HG03108 (cell line): ENCODE measurements at regions not wholly inside any gene's neighbourhood (a gene's known extent, or its start where the extent isn't known, plus 50 kb on each side); places are given as distances from the start of the nearest gene placed in this dataset.

Experiments used
- ATAC-seq: cut with Tn5 transposase; IDR thresholded peaks from one replicate; pipeline ENCODE4 v1.9.1; 2021; ENCODE audit warnings: moderate library complexity; ENCODE audit not compliant: unreplicated experiment

DNA sequence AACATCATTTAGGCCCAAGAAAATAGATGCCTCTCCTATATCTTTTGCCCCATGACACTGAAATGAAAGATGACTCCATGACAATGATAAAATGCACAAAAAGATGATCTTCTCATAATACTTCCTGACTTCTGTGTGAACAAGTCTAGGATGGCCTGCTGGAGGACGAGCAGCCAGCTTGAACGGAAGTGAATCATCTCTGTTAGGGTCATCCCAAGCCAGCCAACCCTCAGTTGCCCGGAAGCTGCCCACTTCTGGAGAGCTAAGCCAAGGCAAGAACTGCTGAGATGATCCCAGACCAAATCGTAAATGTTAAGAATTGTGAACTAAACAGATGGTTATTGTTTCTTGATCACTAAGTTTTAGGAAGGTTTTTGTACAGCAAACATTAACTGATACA is 249.7 kb upstream of the HS3ST5 start:
- no peak for ATAC-seq

- ATAC-seq = no peak
Measured at GRCh38 chr6:114588726-114589125, 245.9 kb upstream of the HS3ST5 start.

GRCh38 chr6:114586298-114586697 is 243.5 kb upstream of the HS3ST5 start:
- no peak for ATAC-seq

GRCh38 chr6:114581293-114581692 is 238.5 kb upstream of the HS3ST5 start:
- no peak for ATAC-seq

- ATAC-seq = no peak
Measured at GRCh38 chr6:114580882-114581281, 238.1 kb upstream of the HS3ST5 start.

GRCh38 chr6:114579486-114579885 is 236.7 kb upstream of the HS3ST5 start:
- no peak for ATAC-seq

DNA sequence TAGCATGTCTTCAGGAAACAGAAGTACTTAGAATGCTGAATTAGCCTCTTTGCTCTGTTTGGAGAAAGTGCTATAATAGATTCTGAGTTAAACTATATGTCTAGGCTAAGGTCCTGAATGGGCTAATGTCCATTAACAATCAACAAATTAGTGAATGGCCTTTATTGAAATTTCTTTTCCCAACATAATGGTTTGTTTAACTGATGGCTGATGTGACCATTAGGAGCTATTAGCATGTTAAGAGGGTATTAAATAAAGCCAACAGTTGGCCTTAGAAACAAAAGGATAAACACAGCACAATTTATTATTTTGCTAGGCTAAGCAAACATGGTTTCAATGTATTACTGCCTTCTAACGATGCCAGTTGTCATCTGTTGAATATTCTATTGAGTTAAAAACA is 234.3 kb upstream of the HS3ST5 start:
- ATAC-seq = no peak

GRCh38 chr6:114576330-114576729 is 233.5 kb upstream of the HS3ST5 start:
- ATAC-seq = no peak

DNA sequence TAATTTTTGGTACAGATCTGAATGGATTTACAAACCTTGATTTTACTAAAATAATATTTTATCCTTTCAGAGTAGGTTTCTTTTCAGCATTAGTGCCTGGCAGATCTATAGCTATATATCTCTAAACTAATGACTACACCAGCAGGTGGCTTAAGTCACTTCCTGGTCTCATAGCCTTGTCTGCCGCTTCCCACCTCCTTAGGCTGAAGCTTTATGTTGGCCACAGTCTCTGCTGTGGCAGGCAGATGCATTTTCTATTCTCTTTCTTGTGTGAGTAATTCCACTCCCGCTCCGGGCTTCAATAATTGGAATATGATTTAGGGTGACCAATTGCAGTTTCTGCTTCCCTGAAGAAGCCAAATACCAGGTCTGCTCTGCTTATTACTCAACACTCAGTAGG is 226.8 kb upstream of the HS3ST5 start:
- no peak for ATAC-seq

GRCh38 chr6:114564302-114564933 is 221.6 kb upstream of the HS3ST5 start:
- no peak for ATAC-seq

GRCh38 chr6:114559419-114559818 is 216.6 kb upstream of the HS3ST5 start:
- ATAC-seq = no peak

DNA sequence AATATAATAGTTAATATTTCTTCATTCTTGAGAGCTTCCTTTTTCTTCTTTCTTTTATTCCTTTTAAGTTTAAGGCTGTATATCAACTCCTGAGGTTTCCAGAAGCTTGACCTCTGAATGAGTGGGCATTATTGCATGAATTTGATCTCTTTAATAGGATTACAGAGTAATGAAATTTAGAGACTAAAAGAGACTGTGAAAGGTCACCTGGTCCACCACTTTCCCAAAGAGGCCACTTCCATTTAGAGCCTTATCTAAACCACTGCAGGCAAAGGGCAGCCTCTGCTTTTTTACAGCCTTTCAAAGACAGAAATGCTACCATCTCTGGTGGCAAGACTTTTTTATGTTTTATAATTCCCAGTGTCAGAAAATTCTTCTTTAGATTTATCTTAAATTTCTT is 215.3 kb upstream of the HS3ST5 start:
- no peak for ATAC-seq

GRCh38 chr6:114556846-114557488 is 214.1 kb upstream of the HS3ST5 start:
- no peak for ATAC-seq

DNA sequence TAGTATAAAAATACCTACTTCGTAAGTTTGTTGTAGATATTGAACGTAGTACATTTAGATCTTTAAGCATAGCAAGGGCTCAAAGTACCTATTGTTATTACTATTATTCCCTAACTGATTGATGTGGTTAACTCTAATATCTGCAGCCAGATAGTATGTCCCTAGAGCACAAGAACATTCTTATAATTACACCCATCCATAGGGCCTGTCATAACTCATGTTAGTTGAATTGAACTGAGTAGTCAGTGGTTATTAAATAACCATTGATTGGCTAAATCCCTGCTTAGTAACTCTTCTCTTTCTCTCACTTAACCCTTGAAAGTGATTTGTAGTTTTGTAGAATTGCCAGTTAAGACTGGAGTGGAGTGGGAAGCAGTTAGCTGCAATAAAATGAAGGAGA is 207.5 kb upstream of the HS3ST5 start:
- ATAC-seq = no peak

GRCh38 chr6:114543696-114544095 is 200.9 kb upstream of the HS3ST5 start:
- ATAC-seq = no peak

DNA sequence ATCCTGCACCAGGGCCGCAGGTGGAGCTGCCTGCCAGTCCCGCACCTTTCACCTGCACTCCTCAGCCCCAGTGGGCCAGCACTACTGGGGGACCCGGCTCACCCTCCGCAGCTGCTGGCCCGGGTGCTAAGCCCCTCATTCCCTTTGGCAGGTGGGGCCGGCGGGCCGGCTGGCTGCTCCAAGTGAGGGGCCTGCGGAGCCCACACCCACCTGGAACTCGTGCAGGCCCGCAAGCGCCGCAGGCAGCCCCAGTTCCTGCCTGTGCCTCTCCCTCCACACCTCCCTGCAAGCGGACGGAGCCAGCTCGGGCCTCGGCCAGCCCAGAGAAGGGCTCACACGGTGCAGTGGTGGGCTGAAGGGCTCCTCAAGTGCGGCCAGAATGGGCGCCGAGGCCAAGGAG is 199.0 kb upstream of the HS3ST5 start:
- no peak for ATAC-seq

GRCh38 chr6:114537977-114538376 is 195.2 kb upstream of the HS3ST5 start:
- no peak for ATAC-seq

- ATAC-seq = no peak
Measured at GRCh38 chr6:114534813-114535212, 192.0 kb upstream of the HS3ST5 start.

DNA sequence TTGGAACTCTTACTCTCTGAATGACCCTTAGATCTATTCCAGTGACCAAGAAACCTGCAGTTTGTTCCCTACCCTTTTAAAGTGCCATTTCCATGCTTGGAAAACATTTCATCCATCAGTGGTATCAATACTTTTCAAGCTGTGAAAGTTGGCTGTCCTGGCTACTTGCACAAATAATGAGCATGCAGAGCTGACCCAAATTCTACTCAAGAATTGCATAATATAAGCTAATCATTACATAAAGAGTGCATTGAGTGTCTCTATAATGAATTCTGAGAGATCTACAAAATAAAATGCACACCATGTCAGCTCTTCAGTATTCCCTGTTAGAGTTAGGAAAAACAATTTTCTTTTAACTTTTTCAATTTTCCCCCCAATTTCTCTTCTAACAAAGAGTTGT is 181.3 kb upstream of the HS3ST5 start:
- no peak for ATAC-seq

DNA sequence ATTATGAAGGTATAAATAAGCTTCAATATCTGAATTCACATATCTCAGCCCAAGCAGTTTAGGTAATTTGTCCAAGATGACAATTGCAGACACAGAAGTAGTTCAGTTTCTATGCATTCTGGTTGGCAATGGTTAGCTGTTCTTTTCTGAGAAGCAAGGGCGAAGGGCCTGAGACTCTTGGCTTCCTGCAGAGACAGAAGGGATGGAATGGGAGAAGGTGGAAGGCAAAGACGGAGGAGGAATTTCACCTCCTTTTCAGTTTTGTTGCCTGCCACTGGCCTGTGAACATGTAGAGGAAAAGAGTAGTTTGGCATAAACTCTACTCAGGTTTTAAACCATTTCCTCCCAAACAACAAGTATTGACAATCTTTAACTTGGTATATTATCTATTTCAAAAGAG is 180.7 kb upstream of the HS3ST5 start:
- no peak for ATAC-seq

DNA sequence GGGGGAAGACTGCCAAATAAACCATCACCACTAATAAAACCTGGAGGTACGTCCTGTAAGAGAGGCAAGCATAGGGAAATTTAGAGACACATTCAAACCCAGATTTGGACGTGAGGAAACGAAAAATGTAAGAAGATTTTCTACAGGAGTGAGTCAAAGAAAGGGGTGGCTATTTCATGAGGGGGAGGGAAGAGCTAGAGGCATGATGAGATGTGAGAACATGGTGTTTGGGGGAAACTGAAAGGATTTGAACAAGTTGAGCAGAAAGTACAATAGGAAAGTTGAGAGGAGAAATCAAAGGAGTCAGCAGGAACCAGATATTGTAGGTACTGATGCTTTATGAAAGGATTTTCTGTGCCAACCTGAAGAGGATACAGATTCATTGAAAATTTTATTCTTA is 179.1 kb upstream of the HS3ST5 start:
- no peak for ATAC-seq

- no peak for ATAC-seq
Measured at GRCh38 chr6:114520976-114521375, 178.2 kb upstream of the HS3ST5 start.

DNA sequence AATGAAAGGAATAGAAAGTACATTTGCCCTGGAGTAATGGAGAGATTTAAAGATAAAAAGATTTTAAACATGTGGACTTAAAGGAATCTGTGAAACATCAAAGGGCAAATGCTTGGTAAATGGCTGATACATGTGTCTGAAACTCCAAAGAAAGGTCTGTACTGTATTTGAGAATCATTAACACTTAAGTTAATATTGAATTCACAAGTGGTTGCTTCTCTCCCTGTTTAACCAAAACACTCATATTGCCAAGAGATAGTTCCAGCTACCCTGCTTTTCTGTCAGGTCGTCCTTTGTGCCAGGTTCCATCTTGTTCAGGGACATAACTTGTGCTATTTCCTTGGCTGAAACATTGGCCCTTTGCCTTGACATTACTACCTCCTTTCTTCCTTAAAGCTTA is 171.3 kb upstream of the HS3ST5 start:
- no peak for ATAC-seq
